ENCODE measurements at regions not wholly inside any gene's neighbourhood (a gene's known extent, or its start where the extent isn't known, plus 50 kb on each side); places are given as distances from the start of the nearest gene placed in this dataset.
"Not testable (repeated sequence)": the region's sequence is repeated elsewhere in the genome, so short reads cannot be mapped to it uniquely, and the experiment has no call there.

GRCh38 chr1:90262791-90263190 lies 267.9 kb downstream of the ZNF326 start:
- DNase-seq (ENCODE audit: low read depth), result peak; percentile 4
- no peak for TF ChIP-seq CTCF (IDR thresholded peaks at IDR 0.05; ENCODE audit: control insufficient read depth, extremely low read depth, insufficient read depth)
- no peak overlapping the region for H3K4me3 ChIP-seq (ENCODE audit: low read depth, low read length)

- no peak for TF ChIP-seq CTCF (IDR thresholded peaks at IDR 0.05; ENCODE audit: control insufficient read depth, extremely low read depth, insufficient read depth)
- no peak overlapping the region for H3K4me3 ChIP-seq (ENCODE audit: low read depth, low read length)
- DNase-seq (ENCODE audit: low read depth), result no peak
Observed at GRCh38 chr1:90262286-90262685, 267.4 kb downstream of the ZNF326 start.

- no peak for DNase-seq (ENCODE audit: low read depth)
- no peak for TF ChIP-seq CTCF (IDR thresholded peaks at IDR 0.05; ENCODE audit: control insufficient read depth, extremely low read depth, insufficient read depth)
- no peak overlapping the region for H3K4me3 ChIP-seq (ENCODE audit: low read depth, low read length)
Observed at GRCh38 chr1:90246069-90246468, 251.2 kb downstream of the ZNF326 start.

- H3K4me3 ChIP-seq (ENCODE audit: low read depth, low read length), result no peak overlapping the region
- TF ChIP-seq CTCF (IDR thresholded peaks at IDR 0.05; ENCODE audit: control insufficient read depth, extremely low read depth, insufficient read depth), result no peak
- no peak for DNase-seq (ENCODE audit: low read depth)
Observed at GRCh38 chr1:90236493-90236892, 241.6 kb downstream of the ZNF326 start.

GRCh38 chr1:90223401-90223800 lies 228.5 kb downstream of the ZNF326 start:
- DNase-seq (ENCODE audit: low read depth), result no peak
- H3K4me3 ChIP-seq (ENCODE audit: low read depth, low read length), result no peak overlapping the region

GRCh38 chr1:90220941-90221693 lies 226.2 kb downstream of the ZNF326 start:
- DNase-seq (ENCODE audit: low read depth), result no peak
- H3K4me3 ChIP-seq (ENCODE audit: low read depth, low read length), result no peak overlapping the region
- TF ChIP-seq CTCF (IDR thresholded peaks at IDR 0.05; ENCODE audit: control insufficient read depth, extremely low read depth, insufficient read depth), result no peak

More at GRCh38 chr1:90223401-90223800, 228.5 kb downstream of the ZNF326 start:
- TF ChIP-seq CTCF (IDR thresholded peaks at IDR 0.05; ENCODE audit: control insufficient read depth, extremely low read depth, insufficient read depth), result no peak

- no peak for TF ChIP-seq CTCF (IDR thresholded peaks at IDR 0.05; ENCODE audit: control insufficient read depth, extremely low read depth, insufficient read depth)
- H3K4me3 ChIP-seq (ENCODE audit: low read depth, low read length), result no peak overlapping the region
- no peak for DNase-seq (ENCODE audit: low read depth)
Observed at GRCh38 chr1:90220496-90220895, 225.6 kb downstream of the ZNF326 start.

GRCh38 chr1:90219166-90219871 lies 224.4 kb downstream of the ZNF326 start:
- not testable (repeated sequence) for H3K4me3 ChIP-seq (ENCODE audit: low read depth, low read length); DNase-seq (ENCODE audit: low read depth)

Data from LNCaP clone FGC (cell line).